Suprapubic skin (tissue), 3 donors: ENCODE measurements at regions not wholly inside any gene's neighbourhood (a gene's known extent, or its start where the extent isn't known, plus 50 kb on each side); places are given as distances from the start of the nearest gene placed in this dataset.

Source experiments
- EP300 ChIP-seq: sonication (generic); formaldehyde crosslinking; IDR thresholded peaks from one replicate; pipeline ENCODE4 v1.6.1; 2017; ENCODE audit warnings: antibody characterized with exemption
- POLR2A ChIP-seq, 2 donors: fragments of 450-650 bp; IDR thresholded peaks; one replicate each; pipeline ENCODE4 v1.6.1; 2017; ENCODE audit warnings: antibody characterized with exemption in 2 of 2, mild to moderate bottlenecking in 2 of 2, moderate library complexity in 2 of 2
- TF ChIP-seq, protein P1 (sequence below), 2 donors: fragments of 200-600 bp in 1 of 2; fragments of 450-650 bp in 1 of 2; sonication (generic) in 1 of 2; IDR thresholded peaks; one replicate each; pipeline ENCODE4 v1.5.1; 2016 to 2019; ENCODE audit warnings: antibody characterized with exemption in 2 of 2, mild to moderate bottlenecking in 1 of 2, moderate library complexity in 1 of 2

DNA sequence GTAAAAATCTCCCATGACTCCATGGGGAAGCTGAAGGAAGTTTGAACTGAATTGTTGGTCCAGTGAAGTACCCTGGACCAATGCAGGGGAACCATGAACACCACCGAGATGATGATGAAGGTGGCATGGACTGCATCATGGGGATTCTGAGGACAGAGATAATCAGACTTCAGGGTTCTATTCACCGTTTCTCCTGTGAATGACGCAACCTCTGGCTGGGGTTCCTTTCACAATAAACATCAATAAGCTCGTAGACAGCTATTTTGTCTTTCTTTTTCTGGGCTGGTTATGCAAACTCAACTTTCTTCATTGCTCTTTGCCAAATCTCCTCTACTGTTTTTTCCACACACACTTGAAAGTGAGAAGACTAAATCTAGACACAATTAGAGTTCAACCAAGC is 87.9 kb upstream of the NKX2-2 start:
- TF ChIP-seq POLR2A (IDR thresholded peaks at IDR 0.05), result no peak
- TF ChIP-seq, protein P1, sequence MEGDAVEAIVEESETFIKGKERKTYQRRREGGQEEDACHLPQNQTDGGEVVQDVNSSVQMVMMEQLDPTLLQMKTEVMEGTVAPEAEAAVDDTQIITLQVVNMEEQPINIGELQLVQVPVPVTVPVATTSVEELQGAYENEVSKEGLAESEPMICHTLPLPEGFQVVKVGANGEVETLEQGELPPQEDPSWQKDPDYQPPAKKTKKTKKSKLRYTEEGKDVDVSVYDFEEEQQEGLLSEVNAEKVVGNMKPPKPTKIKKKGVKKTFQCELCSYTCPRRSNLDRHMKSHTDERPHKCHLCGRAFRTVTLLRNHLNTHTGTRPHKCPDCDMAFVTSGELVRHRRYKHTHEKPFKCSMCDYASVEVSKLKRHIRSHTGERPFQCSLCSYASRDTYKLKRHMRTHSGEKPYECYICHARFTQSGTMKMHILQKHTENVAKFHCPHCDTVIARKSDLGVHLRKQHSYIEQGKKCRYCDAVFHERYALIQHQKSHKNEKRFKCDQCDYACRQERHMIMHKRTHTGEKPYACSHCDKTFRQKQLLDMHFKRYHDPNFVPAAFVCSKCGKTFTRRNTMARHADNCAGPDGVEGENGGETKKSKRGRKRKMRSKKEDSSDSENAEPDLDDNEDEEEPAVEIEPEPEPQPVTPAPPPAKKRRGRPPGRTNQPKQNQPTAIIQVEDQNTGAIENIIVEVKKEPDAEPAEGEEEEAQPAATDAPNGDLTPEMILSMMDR (IDR thresholded peaks at IDR 0.05), result no peak
- no peak for TF ChIP-seq EP300
